Adrenal gland (tissue), 5 donors: ENCODE measurements at regions not wholly inside any gene's neighbourhood (a gene's known extent, or its start where the extent isn't known, plus 50 kb on each side); places are given as distances from the start of the nearest gene placed in this dataset.

ENCODE experiments used
- POLR2A ChIP-seq, 2 donors: fragments of 450-650 bp; IDR thresholded peaks; one replicate each; pipeline ENCODE4 v1.6.1; 2017; ENCODE audit warnings: antibody characterized with exemption in 2 of 2, mild to moderate bottlenecking in 2 of 2, moderate library complexity in 1 of 2
- TF ChIP-seq, protein P1 (sequence below), 6 experiments: fragments of 450-650 bp in 4 of 6; fragments of 200-600 bp in 2 of 6; sonication (generic) in 1 of 6; IDR thresholded peaks; 1 replicate in 5 of 6; 2 replicates in 1 of 6; pipeline versions ENCODE4 v1.5.1 to v1.8.0; 2016 to 2021; ENCODE audit warnings: antibody characterized with exemption in 6 of 6, mild to moderate bottlenecking in 2 of 6, moderate library complexity in 1 of 6
- donor health status: DM: no; HTN: no; CAD: no.

DNA sequence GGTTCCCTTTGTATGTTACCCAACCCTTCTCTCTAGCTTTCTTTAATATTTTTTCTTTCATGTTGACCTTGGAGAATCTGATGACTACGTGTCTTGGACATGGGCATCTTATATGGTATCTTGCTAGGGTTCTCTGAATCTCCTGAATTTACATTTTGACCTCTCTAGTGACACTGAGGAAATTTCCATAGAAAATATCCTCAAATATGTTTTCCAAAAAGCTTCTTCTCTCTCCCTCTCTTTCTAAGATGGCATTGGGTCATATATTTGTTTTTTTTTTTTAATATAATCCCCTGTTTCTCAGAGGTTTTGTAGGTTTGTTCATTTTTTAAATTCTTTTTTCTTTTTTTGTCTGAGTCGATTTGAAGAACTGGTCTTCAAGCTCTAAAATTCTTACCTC is 184.0 kb upstream of the TMC3 start:
- TF ChIP-seq, protein P1, sequence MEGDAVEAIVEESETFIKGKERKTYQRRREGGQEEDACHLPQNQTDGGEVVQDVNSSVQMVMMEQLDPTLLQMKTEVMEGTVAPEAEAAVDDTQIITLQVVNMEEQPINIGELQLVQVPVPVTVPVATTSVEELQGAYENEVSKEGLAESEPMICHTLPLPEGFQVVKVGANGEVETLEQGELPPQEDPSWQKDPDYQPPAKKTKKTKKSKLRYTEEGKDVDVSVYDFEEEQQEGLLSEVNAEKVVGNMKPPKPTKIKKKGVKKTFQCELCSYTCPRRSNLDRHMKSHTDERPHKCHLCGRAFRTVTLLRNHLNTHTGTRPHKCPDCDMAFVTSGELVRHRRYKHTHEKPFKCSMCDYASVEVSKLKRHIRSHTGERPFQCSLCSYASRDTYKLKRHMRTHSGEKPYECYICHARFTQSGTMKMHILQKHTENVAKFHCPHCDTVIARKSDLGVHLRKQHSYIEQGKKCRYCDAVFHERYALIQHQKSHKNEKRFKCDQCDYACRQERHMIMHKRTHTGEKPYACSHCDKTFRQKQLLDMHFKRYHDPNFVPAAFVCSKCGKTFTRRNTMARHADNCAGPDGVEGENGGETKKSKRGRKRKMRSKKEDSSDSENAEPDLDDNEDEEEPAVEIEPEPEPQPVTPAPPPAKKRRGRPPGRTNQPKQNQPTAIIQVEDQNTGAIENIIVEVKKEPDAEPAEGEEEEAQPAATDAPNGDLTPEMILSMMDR (IDR thresholded peaks at IDR 0.05), result no peak
- no peak for TF ChIP-seq POLR2A (IDR thresholded peaks at IDR 0.05)
